Astrocyte (in vitro differentiated cells and primary cell): ENCODE measurements at regions not wholly inside any gene's neighbourhood (a gene's known extent, or its start where the extent isn't known, plus 50 kb on each side); places are given as distances from the start of the nearest gene placed in this dataset.

Source experiments
- DNase-seq: peaks from one replicate; pipeline ENCODE4 v3.0.0-alpha.2; 2010; ENCODE audit warnings: low read depth
- FAIRE-seq: peaks from 2 replicates; lab custom pipeline; 2011; peaks lifted over from hg19 to GRCh38; lab: Jason Lieb, UNC
- H2AFZ ChIP-seq: 2 replicates; pipeline ENCODE4 v1.6.0; 2012; ENCODE audit warnings: low read depth, low read length, inconsistent platforms
- H3K27ac ChIP-seq: 2 replicates; pipeline ENCODE4 v1.5.1; 2011; ENCODE audit warnings: low read depth, low read length, inconsistent platforms
- H3K27me3 ChIP-seq: 2 replicates; pipeline ENCODE4 v1.6.0; 2011; ENCODE audit warnings: low read length, inconsistent platforms; ENCODE audit not compliant: insufficient read depth
- H3K36me3 ChIP-seq: 2 replicates; pipeline ENCODE4 v1.5.1; 2011; ENCODE audit warnings: low read length, inconsistent platforms; ENCODE audit not compliant: insufficient read depth
- H3K4me1 ChIP-seq: 2 replicates; pipeline ENCODE4 v1.5.1; 2011; ENCODE audit warnings: low read length, inconsistent platforms; ENCODE audit not compliant: insufficient read depth
- H3K4me2 ChIP-seq: 2 replicates; pipeline ENCODE4 v1.6.0; 2012; ENCODE audit warnings: low read length, inconsistent platforms
- H3K4me3 ChIP-seq: 2 replicates; pipeline ENCODE4 v1.5.1; 2011; ENCODE audit warnings: low read depth, mild to moderate bottlenecking, low read length, inconsistent platforms; ENCODE audit not compliant: insufficient read depth
- H3K79me2 ChIP-seq: 2 replicates; pipeline ENCODE4 v1.6.0; 2012; ENCODE audit warnings: mild to moderate bottlenecking, low read length, inconsistent platforms; ENCODE audit not compliant: insufficient read depth
- H3K9ac ChIP-seq: 2 replicates; pipeline ENCODE4 v1.6.0; 2012; ENCODE audit warnings: mild to moderate bottlenecking, low read length, inconsistent platforms
- H3K9me3 ChIP-seq: 2 replicates; pipeline ENCODE4 v1.5.1; 2012; ENCODE audit warnings: low read depth, mild to moderate bottlenecking, low read length, inconsistent platforms; ENCODE audit not compliant: insufficient read depth
- H4K20me1 ChIP-seq: 2 replicates; pipeline ENCODE4 v1.6.0; 2012; ENCODE audit warnings: low read length, inconsistent platforms; ENCODE audit not compliant: insufficient read depth
- H3K27ac Mint-ChIP-seq: one replicate; pipeline ENCODE4 v1.8.0; 2021; ENCODE audit warnings: mild to moderate bottlenecking, mixed read lengths; ENCODE audit not compliant: unreplicated experiment
- H3K27me3 Mint-ChIP-seq: one replicate; pipeline ENCODE4 v1.8.0; 2021; ENCODE audit warnings: low read depth, mixed read lengths; ENCODE audit not compliant: unreplicated experiment
- H3K36me3 Mint-ChIP-seq: one replicate; pipeline ENCODE4 v1.8.0; 2021; ENCODE audit warnings: low read depth, mixed read lengths; ENCODE audit not compliant: unreplicated experiment
- H3K4me1 Mint-ChIP-seq: one replicate; pipeline ENCODE4 v1.8.0; 2021; ENCODE audit warnings: low read depth, mixed read lengths; ENCODE audit not compliant: unreplicated experiment
- H3K4me3 Mint-ChIP-seq: one replicate; pipeline ENCODE4 v1.8.0; 2021; ENCODE audit warnings: mild to moderate bottlenecking, moderate library complexity, mixed read lengths; ENCODE audit not compliant: unreplicated experiment
- H3K9me3 Mint-ChIP-seq: one replicate; pipeline ENCODE4 v1.8.0; 2021; ENCODE audit warnings: mild to moderate bottlenecking, mixed read lengths; ENCODE audit not compliant: unreplicated experiment
- CTCF ChIP-seq: IDR thresholded peaks from 2 replicates; pipeline ENCODE4 v1.5.1; 2011; ENCODE audit warnings: low read depth, mild to moderate bottlenecking, inconsistent platforms, low read length, moderate library complexity; ENCODE audit not compliant: insufficient read depth
- EZH2 ChIP-seq: IDR thresholded peaks from 2 replicates; pipeline ENCODE4 v1.6.1; 2012; ENCODE audit warnings: mild to moderate bottlenecking, low read length, inconsistent platforms; ENCODE audit not compliant: insufficient read depth

DNA sequence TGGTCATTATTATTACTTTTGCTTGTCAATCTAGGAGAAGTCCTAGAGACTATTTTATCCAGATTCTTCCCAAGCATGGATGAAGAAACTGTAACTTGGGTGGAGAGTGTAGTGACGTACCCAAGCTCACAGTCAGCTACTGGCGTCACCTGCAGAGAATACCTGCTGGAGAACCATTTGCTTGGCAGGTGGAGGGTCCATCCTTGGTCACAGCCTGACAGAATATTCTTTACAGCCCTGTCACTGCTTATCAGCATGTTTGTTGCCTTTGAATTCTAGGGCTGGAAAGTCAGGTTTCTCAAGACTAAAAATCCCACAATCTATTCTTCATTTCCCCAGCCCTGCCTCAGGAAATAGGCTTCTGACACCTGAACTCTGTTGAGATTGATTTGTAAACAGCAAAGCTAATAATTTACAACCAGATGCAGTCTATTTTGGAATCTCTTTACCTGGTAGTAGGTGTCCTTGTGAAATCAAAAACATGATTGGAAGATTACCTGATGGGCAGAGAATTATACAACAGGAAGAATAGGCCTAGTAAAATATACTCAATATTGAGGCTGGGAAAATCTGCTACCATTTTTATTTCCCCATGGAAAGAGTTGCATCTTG is 100.4 kb upstream of the ZNF644 start:
- no peaks in the 10 kb centered on the region for H3K36me3 ChIP-seq
- DNase-seq: no peak
- FAIRE-seq: no peak
- no peak overlapping the region for H3K27ac ChIP-seq
- H3K79me2 ChIP-seq: no peaks in the 10 kb centered on the region
- H3K36me3 Mint-ChIP-seq: no peaks in the 10 kb centered on the region
- H3K27me3 Mint-ChIP-seq: no peaks in the 10 kb centered on the region
- no peak overlapping the region for H3K9ac ChIP-seq
- no peaks in the 10 kb centered on the region for H3K9me3 ChIP-seq
- H3K4me2 ChIP-seq: no peak overlapping the region
- no peak overlapping the region for H3K4me3 Mint-ChIP-seq
- H3K9me3 Mint-ChIP-seq: no peaks in the 10 kb centered on the region
- H4K20me1 ChIP-seq: no peaks in the 10 kb centered on the region
- H2AFZ ChIP-seq: no peak overlapping the region
- H3K4me1 Mint-ChIP-seq: peaks cover 7% of the 10 kb centered on the region
- H3K4me3 ChIP-seq: no peak overlapping the region
- TF ChIP-seq EZH2: no peak
- TF ChIP-seq CTCF: no peak
- H3K27ac Mint-ChIP-seq: no peak overlapping the region
- no peaks in the 10 kb centered on the region for H3K27me3 ChIP-seq
- no peaks in the 10 kb centered on the region for H3K4me1 ChIP-seq

DNA sequence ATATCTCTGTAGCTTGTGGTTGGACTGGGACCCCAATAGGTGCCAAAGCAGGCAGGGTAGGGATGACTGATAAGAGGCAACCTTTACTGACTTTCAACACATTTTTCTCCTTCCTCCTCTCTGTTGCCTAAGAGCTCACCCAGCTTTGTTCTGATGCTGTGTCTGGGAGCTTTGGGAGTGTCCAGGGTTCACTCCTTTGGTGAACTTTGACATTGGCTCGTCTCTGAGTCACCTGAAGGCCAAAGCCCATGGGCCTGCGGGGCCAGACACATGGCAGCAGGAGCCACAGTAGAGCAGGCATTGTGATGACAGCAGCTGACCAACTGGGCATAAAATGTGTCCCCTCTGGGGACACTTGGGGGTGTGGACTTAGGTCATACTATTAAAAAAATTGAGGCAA is 99.5 kb upstream of the ZNF644 start:
- no peak for FAIRE-seq
- no peak overlapping the region for H3K27ac ChIP-seq
- no peak overlapping the region for H3K9ac ChIP-seq
- no peak for DNase-seq
- Mint-ChIP-seq H3K4me3 (no peak overlapping the region), H3K36me3 (no peaks in the 10 kb centered on the region), H3K9me3 (no peaks in the 10 kb centered on the region), H3K4me1 (peaks cover 7% of the 10 kb centered on the region), H3K27ac (no peak overlapping the region), H3K27me3 (no peaks in the 10 kb centered on the region)
- no peaks in the 10 kb centered on the region for H4K20me1 ChIP-seq
- H3K4me3 ChIP-seq: no peak overlapping the region
- no peak overlapping the region for H3K4me2 ChIP-seq
- no peak overlapping the region for H2AFZ ChIP-seq
- no peak for TF ChIP-seq EZH2
- no peak for TF ChIP-seq CTCF
- no peaks in the 10 kb centered on the region for H3K9me3 ChIP-seq
- no peaks in the 10 kb centered on the region for H3K4me1 ChIP-seq
- no peaks in the 10 kb centered on the region for H3K79me2 ChIP-seq
- no peaks in the 10 kb centered on the region for H3K27me3 ChIP-seq
- no peaks in the 10 kb centered on the region for H3K36me3 ChIP-seq

DNA sequence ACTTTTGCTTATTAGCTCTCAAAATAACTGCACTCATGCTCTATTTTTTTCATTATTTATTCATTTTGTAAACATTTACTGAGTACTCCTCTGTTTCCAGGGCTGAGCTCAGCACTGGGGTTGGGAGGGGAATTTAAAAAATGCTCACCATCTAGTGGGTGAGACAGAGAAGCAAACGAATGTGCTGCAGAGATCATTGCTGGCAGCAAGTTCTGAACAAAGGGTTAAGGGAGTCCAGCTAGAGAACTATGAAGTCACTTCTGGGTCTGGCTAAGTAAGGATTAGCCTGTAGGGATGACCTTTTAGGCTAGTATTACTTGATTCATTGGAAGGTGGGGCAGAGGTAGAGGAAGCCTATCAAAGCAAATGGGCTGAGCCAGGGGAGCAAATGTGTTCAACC is 99.1 kb upstream of the ZNF644 start:
- H3K4me1 ChIP-seq: no peaks in the 10 kb centered on the region
- H3K9me3 ChIP-seq: no peaks in the 10 kb centered on the region
- H3K4me3 ChIP-seq: no peak overlapping the region
- no peak overlapping the region for H3K27ac ChIP-seq
- H3K4me2 ChIP-seq: no peak overlapping the region
- H3K4me3 Mint-ChIP-seq: no peak overlapping the region
- no peak overlapping the region for H2AFZ ChIP-seq
- H4K20me1 ChIP-seq: no peaks in the 10 kb centered on the region
- peaks cover 7% of the 10 kb centered on the region for H3K4me1 Mint-ChIP-seq
- no peaks in the 10 kb centered on the region for H3K79me2 ChIP-seq
- H3K27ac Mint-ChIP-seq: no peak overlapping the region
- no peaks in the 10 kb centered on the region for H3K36me3 Mint-ChIP-seq
- FAIRE-seq (no peak), DNase-seq (no peak)
- no peaks in the 10 kb centered on the region for H3K9me3 Mint-ChIP-seq
- H3K36me3 ChIP-seq: no peaks in the 10 kb centered on the region
- no peak for TF ChIP-seq EZH2
- TF ChIP-seq CTCF: no peak
- H3K27me3 ChIP-seq: no peaks in the 10 kb centered on the region
- no peak overlapping the region for H3K9ac ChIP-seq
- H3K27me3 Mint-ChIP-seq: no peaks in the 10 kb centered on the region
